ENCODE measurements at regions not wholly inside any gene's neighbourhood (a gene's known extent, or its start where the extent isn't known, plus 50 kb on each side); places are given as distances from the start of the nearest gene placed in this dataset.

- no peak for TF ChIP-seq SPI1 (IDR thresholded peaks at IDR 0.05; ENCODE audit: low read depth, low read length)
- no peak for TF ChIP-seq POLR2AphosphoS5 (IDR thresholded peaks at IDR 0.05; ENCODE audit: low read depth, low read length)
- no peak for TF ChIP-seq POLR2A (IDR thresholded peaks at IDR 0.05; ENCODE audit: low read depth, low read length)
- TF ChIP-seq PAX5 (IDR thresholded peaks at IDR 0.05; ENCODE audit: insufficient read depth, low read length, severe bottlenecking) = no peak
- no peak for TF ChIP-seq TAF1 (IDR thresholded peaks at IDR 0.05; ENCODE audit: low read depth, low read length)
- TF ChIP-seq POU2F2 (IDR thresholded peaks at IDR 0.05; ENCODE audit: low read depth, low read length) = no peak
Observed at GRCh38 chr7:120070201-120070600, 202.8 kb upstream of the KCND2 start.
